Neural cell (in vitro differentiated cells): ENCODE measurements at regions not wholly inside any gene's neighbourhood (a gene's known extent, or its start where the extent isn't known, plus 50 kb on each side); places are given as distances from the start of the nearest gene placed in this dataset.

Experiments used
- H2AFZ ChIP-seq: fragments of 200-600, 300-800 bp; sonication (generic), shearing (Covaris generic); 2 replicates; pipeline ENCODE4 v1.6.0; 2014; ENCODE audit warnings: low read depth, mild to moderate bottlenecking, antibody characterized with exemption, low read length, moderate library complexity
- H3F3A ChIP-seq: fragments of 200-600 bp; shearing (Covaris generic); 2 replicates; pipeline ENCODE4 v1.6.1; 2016; ENCODE audit warnings: mild to moderate bottlenecking, moderate library complexity, mixed read lengths, antibody characterized with exemption, low read length; ENCODE audit not compliant: insufficient read depth, poor library complexity, severe bottlenecking
- H3K27ac ChIP-seq: fragments of 200-600, 300-800 bp; sonication (generic), shearing (Covaris generic); 2 replicates; pipeline ENCODE4 v1.5.1; 2014; ENCODE audit warnings: mild to moderate bottlenecking, low read length, moderate library complexity
- H3K27me3 ChIP-seq: fragments of 300-800, 200-600 bp; sonication (generic), shearing (Covaris generic); 2 replicates; pipeline ENCODE4 v1.6.0; 2014; ENCODE audit warnings: mild to moderate bottlenecking, low read depth, low read length, moderate library complexity; ENCODE audit not compliant: insufficient read depth
- H3K36me3 ChIP-seq: fragments of 300-800, 200-600 bp; sonication (generic), shearing (Covaris generic); 2 replicates; pipeline ENCODE4 v1.5.1; 2014; ENCODE audit warnings: mild to moderate bottlenecking, antibody characterized with exemption, low read length, moderate library complexity; ENCODE audit not compliant: insufficient read depth
- H3K4me2 ChIP-seq: fragments of 300-800, 200-600 bp; sonication (generic), shearing (Covaris generic); 2 replicates; pipeline ENCODE4 v1.6.0; 2014; ENCODE audit warnings: mild to moderate bottlenecking, low read length
- H3K4me3 ChIP-seq: fragments of 300-800, 200-600 bp; sonication (generic), shearing (Covaris generic); 2 replicates; pipeline ENCODE4 v1.5.1; 2014; ENCODE audit warnings: mild to moderate bottlenecking, low read length, moderate library complexity
- H3K79me2 ChIP-seq: fragments of 200-600 bp; shearing (Covaris generic); replicated peaks from 2 replicates; pipeline ENCODE4 v1.6.0; 2014; ENCODE audit warnings: mild to moderate bottlenecking, low read length, moderate library complexity; ENCODE audit not compliant: insufficient read depth
- H3K9ac ChIP-seq: fragments of 300-800, 200-600 bp; sonication (generic), shearing (Covaris generic); 2 replicates; pipeline ENCODE4 v1.6.1; 2016; ENCODE audit warnings: mild to moderate bottlenecking, low read length, mixed read lengths
- H3K9me2 ChIP-seq: fragments of 200-600 bp; shearing (Covaris generic); 2 replicates; pipeline ENCODE4 v1.6.1; 2016; ENCODE audit warnings: mild to moderate bottlenecking, low read length, mixed read lengths; ENCODE audit not compliant: insufficient read depth
- H3K9me3 ChIP-seq: fragments of 200-600, 300-800 bp; sonication (generic), shearing (Covaris generic); 2 replicates; pipeline ENCODE4 v1.6.1; 2016; ENCODE audit warnings: mild to moderate bottlenecking, mixed run types, low read length, moderate library complexity, mixed read lengths
- H4K20me1 ChIP-seq: fragments of 200-600 bp; shearing (Covaris generic); 2 replicates; pipeline ENCODE4 v1.6.1; 2016; ENCODE audit warnings: mild to moderate bottlenecking, mixed run types; ENCODE audit not compliant: insufficient read depth
- EP300 ChIP-seq: fragments of 450-650 bp; conservative IDR thresholded peaks from 2 replicates; pipeline ENCODE4 v1.6.1; 2014; ENCODE audit warnings: antibody characterized with exemption, mild to moderate bottlenecking, moderate library complexity; ENCODE audit not compliant: poor library complexity, severe bottlenecking
- EZH2 ChIP-seq: fragments of 200-600, 300-800 bp; shearing (Covaris generic), sonication (generic); IDR thresholded peaks from 2 replicates; pipeline ENCODE4 v1.6.1; 2014; ENCODE audit warnings: antibody characterized with exemption, low read length, borderline replicate concordance, mild to moderate bottlenecking; ENCODE audit not compliant: insufficient read depth, poor library complexity, severe bottlenecking
- MXI1 ChIP-seq: fragments of 450-650 bp; conservative IDR thresholded peaks from 2 replicates; pipeline ENCODE4 v1.6.1; 2014; ENCODE audit warnings: antibody characterized with exemption, mild to moderate bottlenecking; ENCODE audit not compliant: poor library complexity, severe bottlenecking
- POLR2AphosphoS5 ChIP-seq: IDR thresholded peaks from 2 replicates; pipeline ENCODE4 v1.6.1; 2012
- RAD21 ChIP-seq: fragments of 450-650 bp; conservative IDR thresholded peaks from 2 replicates; pipeline ENCODE4 v1.6.1; 2014; ENCODE audit warnings: antibody characterized with exemption, mild to moderate bottlenecking, moderate library complexity
- SMC3 ChIP-seq: fragments of 450-650 bp; conservative IDR thresholded peaks from 2 replicates; pipeline ENCODE4 v1.6.1; 2014; ENCODE audit warnings: antibody characterized with exemption, mild to moderate bottlenecking, moderate library complexity; ENCODE audit not compliant: poor library complexity
- TAF1 ChIP-seq: IDR thresholded peaks from 2 replicates; pipeline ENCODE4 v1.6.1; 2012; ENCODE audit warnings: low read depth
- TF ChIP-seq, protein P1 (sequence below): fragments of 450-650 bp; IDR thresholded peaks from 2 replicates; pipeline ENCODE4 v1.5.1; 2014; ENCODE audit warnings: antibody characterized with exemption, mild to moderate bottlenecking, moderate library complexity; ENCODE audit not compliant: poor library complexity, severe bottlenecking
- TF ChIP-seq, protein P2 (sequence below): IDR thresholded peaks from 2 replicates; pipeline ENCODE4 v1.6.1; 2012; ENCODE audit warnings: borderline replicate concordance

DNA sequence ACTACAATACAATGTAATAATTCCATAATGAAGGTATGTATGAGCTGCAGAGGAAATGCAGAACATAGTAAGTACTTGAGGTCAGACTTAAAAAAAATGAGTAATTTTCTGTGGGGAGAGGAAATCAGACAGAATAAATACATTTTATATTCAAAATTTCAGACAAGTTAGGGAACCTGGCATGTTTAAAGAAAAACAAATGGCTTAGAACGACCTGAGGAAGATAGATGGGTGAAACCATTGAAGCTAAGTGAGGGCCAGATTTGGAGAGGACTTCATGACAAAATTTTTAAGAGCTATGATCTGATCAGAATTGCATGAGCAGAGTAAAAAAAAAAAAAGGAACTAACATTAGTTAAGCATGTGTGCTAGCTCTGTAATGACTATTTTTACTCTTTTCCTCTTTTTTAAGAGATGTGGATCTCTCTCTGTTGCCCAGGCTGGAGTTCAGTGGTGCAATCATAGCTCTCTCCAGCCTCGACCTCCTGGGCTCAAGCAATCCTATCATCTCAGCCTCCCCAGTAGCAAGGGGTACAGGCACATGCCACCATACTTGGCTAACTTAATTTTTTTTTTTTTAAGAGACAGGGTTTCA is 157.6 kb upstream of the PDE3A start:
- Histone ChIP-seq H4K20me1 (no peaks in the 10 kb centered on the region), H3K27me3 (no peaks in the 10 kb centered on the region), H3K79me2 (no peaks in the 10 kb centered on the region), H3K4me2 (no peak overlapping the region), H3K9me3 (no peaks in the 10 kb centered on the region), H3K27ac (no peak overlapping the region), H3K9me2 (no peaks in the 10 kb centered on the region), H3K36me3 (no peaks in the 10 kb centered on the region), H2AFZ (no peak overlapping the region), H3K9ac (no peak overlapping the region), H3K4me3 (no peak overlapping the region), H3F3A (no peaks in the 10 kb centered on the region)
- TF ChIP-seq EZH2 (no peak), TAF1 (no peak), EP300 (no peak), MXI1 (no peak), RAD21 (no peak), SMC3 (no peak), POLR2AphosphoS5 (no peak)
- TF ChIP-seq, protein P1, sequence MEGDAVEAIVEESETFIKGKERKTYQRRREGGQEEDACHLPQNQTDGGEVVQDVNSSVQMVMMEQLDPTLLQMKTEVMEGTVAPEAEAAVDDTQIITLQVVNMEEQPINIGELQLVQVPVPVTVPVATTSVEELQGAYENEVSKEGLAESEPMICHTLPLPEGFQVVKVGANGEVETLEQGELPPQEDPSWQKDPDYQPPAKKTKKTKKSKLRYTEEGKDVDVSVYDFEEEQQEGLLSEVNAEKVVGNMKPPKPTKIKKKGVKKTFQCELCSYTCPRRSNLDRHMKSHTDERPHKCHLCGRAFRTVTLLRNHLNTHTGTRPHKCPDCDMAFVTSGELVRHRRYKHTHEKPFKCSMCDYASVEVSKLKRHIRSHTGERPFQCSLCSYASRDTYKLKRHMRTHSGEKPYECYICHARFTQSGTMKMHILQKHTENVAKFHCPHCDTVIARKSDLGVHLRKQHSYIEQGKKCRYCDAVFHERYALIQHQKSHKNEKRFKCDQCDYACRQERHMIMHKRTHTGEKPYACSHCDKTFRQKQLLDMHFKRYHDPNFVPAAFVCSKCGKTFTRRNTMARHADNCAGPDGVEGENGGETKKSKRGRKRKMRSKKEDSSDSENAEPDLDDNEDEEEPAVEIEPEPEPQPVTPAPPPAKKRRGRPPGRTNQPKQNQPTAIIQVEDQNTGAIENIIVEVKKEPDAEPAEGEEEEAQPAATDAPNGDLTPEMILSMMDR = no peak
- TF ChIP-seq, protein P2, sequence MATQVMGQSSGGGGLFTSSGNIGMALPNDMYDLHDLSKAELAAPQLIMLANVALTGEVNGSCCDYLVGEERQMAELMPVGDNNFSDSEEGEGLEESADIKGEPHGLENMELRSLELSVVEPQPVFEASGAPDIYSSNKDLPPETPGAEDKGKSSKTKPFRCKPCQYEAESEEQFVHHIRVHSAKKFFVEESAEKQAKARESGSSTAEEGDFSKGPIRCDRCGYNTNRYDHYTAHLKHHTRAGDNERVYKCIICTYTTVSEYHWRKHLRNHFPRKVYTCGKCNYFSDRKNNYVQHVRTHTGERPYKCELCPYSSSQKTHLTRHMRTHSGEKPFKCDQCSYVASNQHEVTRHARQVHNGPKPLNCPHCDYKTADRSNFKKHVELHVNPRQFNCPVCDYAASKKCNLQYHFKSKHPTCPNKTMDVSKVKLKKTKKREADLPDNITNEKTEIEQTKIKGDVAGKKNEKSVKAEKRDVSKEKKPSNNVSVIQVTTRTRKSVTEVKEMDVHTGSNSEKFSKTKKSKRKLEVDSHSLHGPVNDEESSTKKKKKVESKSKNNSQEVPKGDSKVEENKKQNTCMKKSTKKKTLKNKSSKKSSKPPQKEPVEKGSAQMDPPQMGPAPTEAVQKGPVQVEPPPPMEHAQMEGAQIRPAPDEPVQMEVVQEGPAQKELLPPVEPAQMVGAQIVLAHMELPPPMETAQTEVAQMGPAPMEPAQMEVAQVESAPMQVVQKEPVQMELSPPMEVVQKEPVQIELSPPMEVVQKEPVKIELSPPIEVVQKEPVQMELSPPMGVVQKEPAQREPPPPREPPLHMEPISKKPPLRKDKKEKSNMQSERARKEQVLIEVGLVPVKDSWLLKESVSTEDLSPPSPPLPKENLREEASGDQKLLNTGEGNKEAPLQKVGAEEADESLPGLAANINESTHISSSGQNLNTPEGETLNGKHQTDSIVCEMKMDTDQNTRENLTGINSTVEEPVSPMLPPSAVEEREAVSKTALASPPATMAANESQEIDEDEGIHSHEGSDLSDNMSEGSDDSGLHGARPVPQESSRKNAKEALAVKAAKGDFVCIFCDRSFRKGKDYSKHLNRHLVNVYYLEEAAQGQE = no peak

- no peaks in the 10 kb centered on the region for H3K79me2 ChIP-seq
- no peaks in the 10 kb centered on the region for H4K20me1 ChIP-seq
- H3K4me3 ChIP-seq = no peak overlapping the region
- no peak overlapping the region for H2AFZ ChIP-seq
- H3K9me3 ChIP-seq = no peaks in the 10 kb centered on the region
- H3K9ac ChIP-seq = no peak overlapping the region
- no peak overlapping the region for H3K4me2 ChIP-seq
- H3K9me2 ChIP-seq = no peaks in the 10 kb centered on the region
- no peaks in the 10 kb centered on the region for H3K36me3 ChIP-seq
- H3K27ac ChIP-seq = no peak overlapping the region
- H3K27me3 ChIP-seq = no peaks in the 10 kb centered on the region
- no peaks in the 10 kb centered on the region for H3F3A ChIP-seq
- no peak for TF ChIP-seq MXI1
- TF ChIP-seq POLR2AphosphoS5 = no peak
- TF ChIP-seq RAD21 = no peak
- TF ChIP-seq EP300 = no peak
- TF ChIP-seq, protein P1 = no peak
- TF ChIP-seq, protein P2 = no peak
- no peak for TF ChIP-seq SMC3
- TF ChIP-seq TAF1 = no peak
- no peak for TF ChIP-seq EZH2
These were observed 156.8 kb upstream of the PDE3A start for GRCh38 chr12:20211541-20211940.
